Kidney (tissue), 13 donors: ENCODE measurements at regions not wholly inside any gene's neighbourhood (a gene's known extent, or its start where the extent isn't known, plus 50 kb on each side); places are given as distances from the start of the nearest gene placed in this dataset.

ENCODE experiments used
- DNase-seq, 5 donors: peaks; one replicate each; pipeline ENCODE4 v3.0.0-alpha.2; 2013 to 2020
- FAIRE-seq: peaks from 2 replicates; lab custom pipeline; 2012; peaks lifted over from hg19 to GRCh38; lab: Jason Lieb, UNC
- H3K27ac ChIP-seq, 2 donors: one replicate each; pipeline ENCODE4 v1.7.0; 2013; ENCODE audit warnings: low read depth in 2 of 2, low read length in 2 of 2, inconsistent platforms in 1 of 2
- H3K27me3 ChIP-seq: one replicate; pipeline ENCODE4 v1.7.1; 2013; ENCODE audit warnings: low read length, inconsistent platforms; ENCODE audit not compliant: control insufficient read depth, insufficient read depth
- H3K36me3 ChIP-seq, 3 donors: one replicate each; pipeline versions ENCODE4 v1.7.0 to v1.7.1; 2013; ENCODE audit warnings: low read length in 3 of 3, control low read depth in 1 of 3, inconsistent platforms in 1 of 3; ENCODE audit not compliant: insufficient read depth in 3 of 3, control insufficient read depth in 2 of 3
- H3K4me1 ChIP-seq, 3 donors: one replicate each; pipeline versions ENCODE4 v1.7.0 to v1.7.1; 2013; ENCODE audit warnings: low read length in 3 of 3, inconsistent platforms in 1 of 3, low read depth in 1 of 3; ENCODE audit not compliant: control insufficient read depth in 2 of 3, insufficient read depth in 2 of 3
- H3K4me3 ChIP-seq, 3 donors: one replicate each; pipeline versions ENCODE4 v1.7.0 to v1.8.1; 2013; ENCODE audit warnings: low read length in 3 of 3, control low read depth in 1 of 3, inconsistent platforms in 1 of 3
- H3K9ac ChIP-seq, 3 donors: one replicate each; pipeline versions ENCODE4 v1.7.0 to v1.7.1; 2013; ENCODE audit warnings: low read length in 3 of 3, control low read depth in 1 of 3, inconsistent platforms in 1 of 3
- H3K9me3 ChIP-seq, 3 donors: one replicate each; pipeline versions ENCODE4 v1.7.0 to v1.7.1; 2013; ENCODE audit warnings: low read length in 3 of 3, control low read depth in 1 of 3, inconsistent platforms in 1 of 3; ENCODE audit not compliant: control insufficient read depth in 2 of 3, insufficient read depth in 1 of 3
- CTCF ChIP-seq: IDR thresholded peaks from 3 replicates; pipeline ENCODE4 v1.5.1; 2012; ENCODE audit warnings: mild to moderate bottlenecking, moderate library complexity, borderline replicate concordance; ENCODE audit not compliant: insufficient read depth; ENCODE audit errors: extremely low read depth
- intact Hi-C: fragments of 100-400 bp; cut with DNase I; formaldehyde crosslinking; loops from one replicate; pipeline ENCODE4 v1.11.1; 2022
- donor health status: control.
- donor health status: control.
- donor health status: control.
- donor health status: control.
- donor health status: control.
- donor health status: DM: yes; HTN: yes; CAD: no.
- donor health status: Normal renal cell carcinoma (clear cell type).

- no peak for TF ChIP-seq CTCF
- no peaks in the 10 kb centered on the region for H3K4me1 ChIP-seq
- FAIRE-seq = no peak
- H3K9me3 ChIP-seq = no peaks in the 10 kb centered on the region
- no peaks in the 10 kb centered on the region for H3K27me3 ChIP-seq
- no peak overlapping the region for H3K9ac ChIP-seq
- intact Hi-C loops = no loop called here
- H3K27ac ChIP-seq = no peak overlapping the region
- H3K36me3 ChIP-seq = no peaks in the 10 kb centered on the region
- no peak for DNase-seq
- no peak overlapping the region for H3K4me3 ChIP-seq
Observed at GRCh38 chr9:126750941-126751725, 53.7 kb upstream of the ZBTB43 start.

- Histone ChIP-seq H3K4me3 (no peak overlapping the region), H3K9ac (no peak overlapping the region), H3K27ac (no peak overlapping the region), H3K4me1 (no peaks in the 10 kb centered on the region), H3K36me3 (no peaks in the 10 kb centered on the region), H3K27me3 (no peaks in the 10 kb centered on the region), H3K9me3 (no peaks in the 10 kb centered on the region)
- intact Hi-C loops = no loop called here
- no peak for TF ChIP-seq CTCF
- DNase-seq (no peak), FAIRE-seq (no peak)
Observed at GRCh38 chr9:126752376-126752775, 52.5 kb upstream of the ZBTB43 start.

GRCh38 chr9:126752881-126753670 lies 51.8 kb upstream of the ZBTB43 start:
- H3K9me3 ChIP-seq = no peaks in the 10 kb centered on the region
- no peaks in the 10 kb centered on the region for H3K36me3 ChIP-seq
- FAIRE-seq (no peak), DNase-seq (no peak)
- H3K4me1 ChIP-seq = no peaks in the 10 kb centered on the region
- no peak overlapping the region for H3K27ac ChIP-seq
- TF ChIP-seq CTCF = no peak
- H3K27me3 ChIP-seq = no peaks in the 10 kb centered on the region
- intact Hi-C loops = no loop called here
- H3K4me3 ChIP-seq = no peak overlapping the region
- H3K9ac ChIP-seq = no peak overlapping the region
